Motor neuron (in vitro differentiated cells): ENCODE measurements at regions not wholly inside any gene's neighbourhood (a gene's known extent, or its start where the extent isn't known, plus 50 kb on each side); places are given as distances from the start of the nearest gene placed in this dataset.

Experiments
- ATAC-seq, 8 experiments: fragments of 200-7000 bp; cut with Tn5 transposase; replicated peaks in 6 of 8; 2 replicates each; pipeline ENCODE4 v1.8.0; 2021; ENCODE audit warnings: mild to moderate bottlenecking in 8 of 8, moderate library complexity in 8 of 8
- H3K27ac ChIP-seq, 2 donors: fragments of 250-450 bp; sonication (Bioruptor Pico); 2 replicates each; pipeline ENCODE4 v1.9.0; 2021; ENCODE audit warnings: antibody characterized with exemption in 2 of 2, mild to moderate bottlenecking in 2 of 2, moderate library complexity in 1 of 2
- H3K4me1 ChIP-seq, 2 donors: fragments of 250-450 bp; sonication (Bioruptor Pico); replicated peaks in 1 of 2; 2 replicates each; pipeline ENCODE4 v1.6.1; 2021; ENCODE audit warnings: antibody characterized with exemption in 2 of 2, mild to moderate bottlenecking in 2 of 2, moderate library complexity in 1 of 2
- H3K4me3 ChIP-seq, 5 donors: fragments of 250-450 bp; sonication (Bioruptor Pico); 2 replicates each; pipeline ENCODE4 v1.9.0; 2021; ENCODE audit warnings: antibody characterized with exemption in 5 of 5, mild to moderate bottlenecking in 5 of 5, moderate library complexity in 4 of 5
- WGBS, 10 experiments: fragments of 450-650 bp; shearing (Covaris generic); methylation state at CpG; one replicate each; pipeline ENCODE4 v1.0.0; 2022; 5-methylcytosine and 5-hydroxymethylcytosine counted together
- in situ Hi-C, 9 experiments: fragments of 400-800 bp; cut with MboI; loops; one replicate each; pipeline ENCODE4 v1.15.0; 2021; ENCODE audit warnings: low sequenced_read_pairs in 9 of 9, low pct_unique_long_range_greater_than_20kb in 2 of 9; ENCODE audit not compliant: unreplicated experiment in 9 of 9

DNA sequence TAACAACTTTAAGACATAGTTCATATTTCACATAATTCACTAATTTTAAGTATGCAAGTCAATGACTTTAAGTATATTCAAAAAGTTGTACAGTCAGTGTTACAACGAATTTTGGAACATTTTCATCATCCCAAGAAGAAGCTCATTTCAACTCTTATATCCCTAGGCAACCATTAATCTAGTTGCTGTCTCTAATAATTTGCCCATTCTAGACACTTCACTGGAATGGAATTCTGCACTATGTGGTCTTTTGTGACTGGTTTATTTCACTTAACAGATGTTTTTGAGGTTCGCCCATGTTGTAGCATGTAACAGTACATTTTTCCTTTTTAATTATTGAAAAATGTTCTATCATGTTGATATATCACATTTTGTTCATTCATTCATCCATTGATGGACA is 104.2 kb upstream of the SPRED1 start:
- Histone ChIP-seq H3K4me3 (no peak overlapping the region), H3K4me1 (no peaks in the 10 kb centered on the region), H3K27ac (no peak overlapping the region)
- ATAC-seq = no peak
- WGBS, 10 experiments = 9 to 89% (median 78%) methylated on average over 2 of the region's 2 CpGs; no CpG with 5 or more reads in 3 of the 10 experiments
- in situ Hi-C loops = no loop called here

DNA sequence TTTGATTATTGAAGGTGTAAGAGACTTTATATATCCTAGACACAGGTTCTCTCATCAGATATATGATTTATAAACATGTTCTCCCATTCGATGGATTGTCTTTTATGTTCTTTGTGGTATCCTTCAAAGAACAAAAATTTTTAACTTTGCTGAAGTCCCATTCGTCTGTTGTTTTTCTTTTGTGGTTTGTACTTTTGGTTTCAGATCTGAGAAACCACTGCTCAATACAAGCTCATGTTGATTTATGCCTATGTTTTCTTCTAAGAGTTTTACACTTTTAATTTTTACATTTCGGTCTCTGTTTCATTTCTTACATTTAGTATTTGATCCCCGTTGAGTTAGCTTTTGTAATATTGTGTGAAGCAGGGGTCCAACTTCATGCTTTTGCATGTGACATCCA is 103.3 kb upstream of the SPRED1 start:
- ATAC-seq = no peak
- no peak overlapping the region for H3K4me3 ChIP-seq
- WGBS, 10 experiments = 35 to 95% (median 86%) methylated on average over 3 to 4 of the region's 4 CpGs; no CpG with 5 or more reads in 1 of the 10 experiments
- no peaks in the 10 kb centered on the region for H3K4me1 ChIP-seq
- no peak overlapping the region for H3K27ac ChIP-seq
- in situ Hi-C loops = no loop called here

DNA sequence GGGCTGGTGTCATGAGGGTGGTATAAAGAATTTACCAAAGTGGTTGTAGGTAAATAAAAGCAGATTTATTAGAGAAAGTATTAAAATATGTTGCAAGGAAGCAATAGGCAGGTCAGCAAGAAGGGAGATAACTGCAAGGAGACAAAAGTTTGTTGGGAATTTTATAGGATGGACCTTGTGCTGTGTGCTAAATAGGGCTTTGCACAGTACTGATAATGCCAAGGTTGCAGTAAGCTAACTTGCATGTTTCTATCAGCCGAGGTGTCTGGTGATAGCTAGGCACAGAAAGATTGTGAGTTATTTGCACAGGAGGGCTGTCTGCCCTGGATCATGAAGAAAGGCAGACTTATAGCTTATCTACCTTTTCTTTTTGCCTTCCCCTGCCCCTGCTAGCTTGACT is 102.5 kb upstream of the SPRED1 start:
- 14 to 89% (median 81%) methylated on average over 1 of the region's 1 CpG; no CpG with 5 or more reads in 2 of the 10 experiments for WGBS, 10 experiments
- no peaks in the 10 kb centered on the region for H3K4me1 ChIP-seq
- no peak for ATAC-seq
- in situ Hi-C loops = no loop called here
- no peak overlapping the region for H3K4me3 ChIP-seq
- H3K27ac ChIP-seq = no peak overlapping the region

DNA sequence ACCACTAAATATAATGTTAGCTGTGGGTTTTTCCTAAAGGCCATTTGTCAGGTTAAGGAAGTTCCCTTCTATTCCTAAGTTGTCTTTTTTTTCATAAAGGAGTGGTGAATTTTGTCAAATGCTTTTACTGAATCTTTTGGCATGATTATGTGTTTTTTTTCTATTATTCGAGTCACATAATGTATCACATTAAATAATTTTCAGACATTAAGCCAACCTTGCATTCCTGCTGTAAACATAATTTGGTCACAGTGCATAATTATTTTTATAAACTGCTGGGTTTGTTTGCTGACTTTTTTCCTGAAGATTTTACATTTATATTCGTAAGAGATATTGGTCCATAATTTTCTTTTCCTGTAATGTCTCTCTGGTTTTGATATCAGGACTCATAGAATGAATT is 101.8 kb upstream of the SPRED1 start:
- no peak for ATAC-seq
- H3K4me1 ChIP-seq = no peaks in the 10 kb centered on the region
- no peak overlapping the region for H3K27ac ChIP-seq
- in situ Hi-C loops = no loop called here
- H3K4me3 ChIP-seq = no peak overlapping the region
- 20 to 100% (median 69%) methylated on average over 2 of the region's 2 CpGs for WGBS, 10 experiments

DNA sequence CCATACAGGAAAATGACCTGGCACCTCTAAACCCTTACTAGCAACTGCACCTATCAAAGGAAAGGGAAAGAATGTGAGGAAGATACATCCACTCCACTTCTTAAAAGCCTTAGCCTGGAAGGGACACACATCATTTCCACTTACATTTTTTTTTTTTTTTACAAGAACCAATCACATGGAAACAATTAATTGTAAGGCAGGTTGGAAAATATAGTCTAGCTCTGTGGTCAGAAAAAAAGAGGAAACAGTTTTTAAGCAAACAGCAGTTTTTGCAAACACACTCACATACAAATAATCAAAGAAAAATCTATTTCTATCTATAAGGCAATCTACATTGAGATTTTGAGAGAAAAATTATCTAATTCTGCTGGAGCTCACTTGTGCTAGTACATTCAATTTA is 98.9 kb upstream of the SPRED1 start:
- H3K4me1 ChIP-seq = no peaks in the 10 kb centered on the region
- ATAC-seq = no peak
- H3K4me3 ChIP-seq = no peak overlapping the region
- in situ Hi-C loops = no loop called here
- H3K27ac ChIP-seq = no peak overlapping the region

DNA sequence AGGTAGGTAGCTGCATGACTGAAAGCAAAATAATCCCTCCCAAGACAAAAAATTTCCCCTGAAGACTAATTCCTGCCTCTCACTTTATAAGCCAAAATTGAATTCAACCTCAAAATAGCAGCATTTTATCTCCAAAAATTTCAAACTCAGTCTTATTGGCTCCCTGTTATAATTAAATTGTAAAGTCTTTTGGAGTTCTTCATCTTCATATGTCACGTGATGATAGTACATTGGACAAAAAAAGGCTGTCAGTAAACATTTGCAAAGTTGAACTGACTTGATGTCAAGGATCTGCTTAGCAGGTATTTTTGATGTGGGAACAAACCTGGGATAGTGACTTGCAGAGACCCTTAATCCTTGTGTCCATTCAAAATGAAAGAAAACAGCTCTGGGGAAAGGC is 98.4 kb upstream of the SPRED1 start:
- in situ Hi-C loops = no loop called here
- no peak for ATAC-seq
- WGBS, 10 experiments = 40 to 100% (median 82%) methylated on average over 1 of the region's 1 CpG
- Histone ChIP-seq H3K27ac (no peak overlapping the region), H3K4me1 (no peaks in the 10 kb centered on the region), H3K4me3 (no peak overlapping the region)

DNA sequence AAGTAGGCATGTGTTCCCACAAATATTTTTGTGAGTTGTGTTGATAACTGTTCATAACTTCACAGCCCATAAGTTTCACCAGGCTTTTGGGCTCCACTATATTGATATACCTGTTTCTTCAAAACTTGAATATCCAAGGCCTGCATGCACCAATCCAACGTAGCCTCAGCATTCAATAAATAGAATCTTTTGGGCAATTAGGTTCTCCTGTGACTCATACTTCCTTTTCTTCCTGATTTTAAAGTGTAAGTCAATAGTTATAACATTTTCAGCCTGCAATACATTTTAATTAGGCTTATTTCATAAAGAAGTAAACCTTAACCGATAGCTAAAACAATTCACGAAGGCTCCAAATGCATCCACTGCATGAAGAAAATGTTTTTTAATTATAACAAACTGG is 97.8 kb upstream of the SPRED1 start:
- no peak for ATAC-seq
- WGBS, 10 experiments = 77 to 100% (median 91%) methylated on average over 2 to 3 of the region's 3 CpGs
- in situ Hi-C loops = no loop called here
- no peak overlapping the region for H3K27ac ChIP-seq
- no peak overlapping the region for H3K4me3 ChIP-seq
- no peaks in the 10 kb centered on the region for H3K4me1 ChIP-seq

DNA sequence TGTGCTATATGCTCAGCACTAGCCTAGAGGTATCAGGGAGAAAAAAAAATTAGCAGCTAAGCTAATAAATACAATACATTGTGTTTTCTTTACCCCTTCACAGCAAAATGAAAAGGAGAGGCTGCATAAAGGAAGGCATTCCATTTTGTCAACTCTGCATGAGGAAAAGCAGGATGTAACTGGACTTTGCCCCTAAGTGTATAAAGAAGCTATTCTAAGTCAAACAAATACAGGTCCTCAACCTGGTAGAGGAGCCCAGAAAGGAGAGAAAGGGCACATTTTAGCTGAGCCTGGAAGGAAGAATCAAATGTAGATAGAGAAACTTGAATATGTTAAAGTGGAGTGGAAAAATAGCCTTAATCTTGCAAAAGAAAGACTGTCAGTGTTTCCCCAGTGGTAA is 89.0 kb upstream of the SPRED1 start:
- in situ Hi-C loops = no loop called here
- H3K4me1 ChIP-seq = peaks cover 0 to 16% of the 10 kb centered on the region in 2 donors
- H3K27ac ChIP-seq = no peak overlapping the region
- ATAC-seq = peak in 2 of 8 experiments; percentile 25 to 67
- H3K4me3 ChIP-seq = no peak overlapping the region

DNA sequence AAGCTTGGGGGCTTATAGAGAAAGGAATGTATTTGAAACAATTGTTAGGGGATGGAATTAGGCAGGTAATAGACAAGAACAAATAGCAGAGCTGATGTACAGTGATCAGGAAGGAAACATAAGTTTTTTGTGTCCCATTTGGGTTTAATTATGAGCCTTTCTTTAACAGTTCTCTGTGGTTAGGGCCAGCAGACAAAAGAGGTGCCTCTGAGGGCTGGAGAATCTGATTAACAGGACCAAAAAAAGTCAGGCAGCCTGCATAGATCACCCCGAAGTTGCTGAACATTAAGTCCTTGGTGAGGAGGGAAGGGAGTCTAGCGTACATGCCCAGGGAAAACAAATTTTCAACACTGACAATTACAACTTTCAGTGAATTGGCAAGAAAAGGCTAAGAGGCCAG is 88.6 kb upstream of the SPRED1 start:
- no peak overlapping the region for H3K4me3 ChIP-seq
- H3K27ac ChIP-seq = no peak overlapping the region
- H3K4me1 ChIP-seq = peaks cover 0 to 16% of the 10 kb centered on the region in 2 donors
- 0 to 100% (median 37%) methylated on average over 1 to 2 of the region's 2 CpGs; no CpG with 5 or more reads in 1 of the 10 experiments for WGBS, 10 experiments
- peak in 1 of 8 experiments; percentile 52 for ATAC-seq
- in situ Hi-C loops = no loop called here

DNA sequence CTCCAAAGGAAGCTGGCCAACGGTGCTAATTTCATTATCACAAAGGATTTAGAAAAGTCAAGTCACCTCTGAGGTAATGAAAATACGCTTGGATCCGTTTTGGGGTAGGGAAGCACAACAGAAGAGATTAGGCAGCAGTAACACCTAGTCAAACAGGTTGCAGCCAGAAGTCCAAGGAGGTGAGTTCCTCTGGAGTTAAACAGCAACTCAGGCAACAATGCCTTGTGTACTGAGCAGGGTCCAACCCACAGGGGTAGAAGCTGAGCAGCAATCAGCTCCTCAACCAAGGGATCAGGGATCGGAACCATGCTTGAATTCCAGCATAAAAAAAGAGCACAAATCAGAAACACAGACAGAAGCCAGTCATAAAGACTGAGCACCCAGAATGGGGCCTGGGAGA is 88.1 kb upstream of the SPRED1 start:
- no peak for ATAC-seq
- no peak overlapping the region for H3K4me3 ChIP-seq
- in situ Hi-C loops = no loop called here
- 31 to 100% (median 70%) methylated on average over 1 to 4 of the region's 4 CpGs for WGBS, 10 experiments
- peaks cover 0 to 16% of the 10 kb centered on the region in 2 donors for H3K4me1 ChIP-seq
- no peak overlapping the region for H3K27ac ChIP-seq

DNA sequence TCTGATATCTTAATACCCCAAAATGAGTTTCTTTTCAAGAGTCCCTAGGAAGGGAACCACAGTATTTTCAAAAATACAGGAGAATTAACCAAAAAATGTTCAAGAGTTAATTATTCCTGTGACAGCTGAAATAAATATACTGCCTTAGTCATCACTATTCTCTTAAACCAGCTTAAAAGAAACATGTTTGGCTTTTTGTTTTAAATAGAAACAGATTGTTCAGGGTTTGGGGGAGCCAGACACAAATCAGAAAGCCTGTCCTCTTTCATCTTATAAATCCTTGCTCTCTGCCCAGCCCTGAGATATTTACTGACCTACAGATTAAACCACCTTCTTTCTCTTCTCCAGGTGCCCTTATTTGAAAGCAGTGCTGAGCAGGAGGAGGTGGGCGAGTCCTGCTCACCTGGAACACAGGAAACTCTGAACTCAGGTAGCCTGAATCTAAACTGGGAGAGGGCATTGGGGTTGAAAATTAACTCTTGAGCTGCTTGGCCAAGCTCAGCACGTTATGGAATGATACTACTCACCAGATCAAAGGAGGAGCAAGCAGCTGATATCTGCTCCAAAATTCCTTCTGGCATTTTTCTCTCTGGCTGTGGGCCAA is 84.1 kb upstream of the SPRED1 start:
- in situ Hi-C loops = no loop called here
- WGBS, 10 experiments = 0 to 69% (median 53%) methylated on average over 1 to 2 of the region's 2 CpGs; no CpG with 5 or more reads in 3 of the 10 experiments
- Histone ChIP-seq H3K27ac (no peak overlapping the region), H3K4me3 (no peak overlapping the region), H3K4me1 (peaks cover 0 to 11% of the 10 kb centered on the region in 2 donors)
- no peak for ATAC-seq

DNA sequence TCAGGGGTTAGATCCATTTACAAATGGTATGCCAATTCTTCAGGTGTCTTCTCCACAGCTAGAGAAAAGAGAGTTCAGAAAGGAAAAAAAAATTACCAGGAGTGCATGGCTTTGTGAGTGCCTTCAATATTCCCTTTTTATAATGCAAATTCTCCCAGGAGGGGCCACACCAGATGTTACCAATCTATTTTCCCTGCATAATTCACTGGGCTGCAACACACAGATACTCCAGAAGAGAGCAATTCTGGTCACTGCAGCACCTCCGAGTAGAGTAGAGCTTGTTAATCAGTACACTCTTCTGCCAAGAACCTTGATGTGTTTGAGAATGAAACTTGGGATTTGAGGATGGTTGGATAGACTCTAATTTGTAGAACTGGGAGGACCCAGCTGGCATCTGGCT is 80.7 kb upstream of the SPRED1 start:
- Histone ChIP-seq H3K4me1 (peaks cover 0 to 8% of the 10 kb centered on the region in 2 donors), H3K27ac (no peak overlapping the region), H3K4me3 (no peak overlapping the region)
- WGBS, 10 experiments = 44 to 60% (median 53%) methylated on average over 1 of the region's 1 CpG; no CpG with 5 or more reads in 6 of the 10 experiments
- ATAC-seq = peak in 6 of 8 experiments; percentile 46 to 99 (median 73)
- in situ Hi-C loops = no loop called here

DNA sequence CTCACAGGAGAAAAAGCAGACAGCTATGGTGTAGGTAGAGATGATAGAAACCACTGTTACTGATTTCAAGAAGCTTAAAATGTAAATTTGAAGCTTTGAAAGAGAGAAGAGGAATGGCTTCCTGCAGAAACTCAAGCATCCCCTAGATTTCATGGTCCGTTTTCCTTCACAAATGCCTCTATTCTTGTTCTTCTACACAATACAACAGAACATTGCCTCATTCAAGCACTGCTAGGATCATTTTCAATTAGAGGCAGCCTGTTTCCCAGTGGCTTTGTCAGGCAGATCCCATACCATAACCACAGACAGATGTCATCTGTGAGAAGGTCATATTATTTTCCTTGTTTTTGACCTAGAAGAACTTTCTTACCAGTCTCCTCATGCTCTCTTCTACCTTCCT is 77.9 kb upstream of the SPRED1 start:
- Histone ChIP-seq H3K27ac (no peak overlapping the region), H3K4me3 (no peak overlapping the region), H3K4me1 (peaks cover 0 to 8% of the 10 kb centered on the region in 2 donors)
- in situ Hi-C loops = no loop called here
- WGBS, 10 experiments = 22 to 100% (median 70%) methylated on average over 1 of the region's 1 CpG; no CpG with 5 or more reads in 4 of the 10 experiments
- ATAC-seq = no peak

DNA sequence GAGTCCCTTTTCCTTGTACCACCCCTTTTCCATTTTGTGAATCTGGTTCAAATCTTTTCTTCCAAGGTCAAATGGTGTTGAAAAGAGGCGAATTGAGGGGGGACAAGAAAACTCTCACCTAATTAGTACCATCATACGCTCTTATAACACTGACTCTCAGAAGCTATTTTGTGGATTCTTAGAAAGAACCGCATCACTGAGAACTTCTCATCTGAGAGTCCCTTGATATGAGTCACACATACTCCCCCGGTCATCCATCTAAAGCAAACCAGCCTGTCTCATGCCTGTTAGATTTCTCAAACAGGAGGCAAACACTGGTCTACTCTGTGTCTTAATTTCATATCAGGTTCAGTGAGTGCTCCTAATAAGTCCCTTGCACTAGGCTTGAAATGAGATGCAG is 76.5 kb upstream of the SPRED1 start:
- peaks cover 0 to 8% of the 10 kb centered on the region in 2 donors for H3K4me1 ChIP-seq
- WGBS, 10 experiments = 27 to 100% (median 66%) methylated on average over 1 to 4 of the region's 4 CpGs; no CpG with 5 or more reads in 2 of the 10 experiments
- H3K27ac ChIP-seq = no peak overlapping the region
- ATAC-seq = peak in 1 of 8 experiments; percentile 59
- in situ Hi-C loops = no loop called here
- H3K4me3 ChIP-seq = no peak overlapping the region
